NOMO-1 (cell line): ENCODE measurements at regions not wholly inside any gene's neighbourhood (a gene's known extent, or its start where the extent isn't known, plus 50 kb on each side); places are given as distances from the start of the nearest gene placed in this dataset.

Experiments
- DNase-seq, 2 experiments: peaks; one replicate each; lab custom pipeline; 2025; ENCODE audit not compliant: unreplicated experiment in 2 of 2; lab: John Stamatoyannopoulos, UW

DNA sequence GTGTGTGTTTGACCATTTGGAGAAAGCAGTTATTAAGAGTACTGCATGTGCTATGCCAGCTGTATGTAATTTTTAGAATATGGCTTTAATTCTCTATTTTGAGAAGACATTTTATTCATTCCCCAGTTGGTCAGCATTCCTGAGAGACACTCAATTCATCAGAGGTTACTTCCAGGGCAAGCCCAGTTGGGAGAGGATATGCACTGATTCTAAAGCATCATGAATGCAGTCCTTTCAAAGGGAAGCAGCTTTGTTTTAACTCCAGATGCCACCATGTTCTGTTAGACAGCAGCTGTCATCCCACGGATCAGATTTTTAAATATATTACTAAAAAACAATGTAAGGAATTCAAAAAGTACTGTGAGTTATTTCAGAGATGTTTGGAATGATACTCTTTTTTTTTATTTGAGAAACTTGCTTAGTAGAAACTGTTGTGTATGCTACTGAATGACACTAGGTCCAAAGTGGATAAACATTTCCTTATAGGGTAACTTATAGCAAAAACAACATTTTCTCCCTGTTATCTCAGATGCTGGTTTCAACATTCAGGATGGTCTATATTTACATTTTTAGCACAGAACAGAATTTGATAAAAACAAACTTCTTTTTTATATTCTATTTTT is 149.5 kb upstream of the B3GALT2 start:
- no peak for DNase-seq

DNA sequence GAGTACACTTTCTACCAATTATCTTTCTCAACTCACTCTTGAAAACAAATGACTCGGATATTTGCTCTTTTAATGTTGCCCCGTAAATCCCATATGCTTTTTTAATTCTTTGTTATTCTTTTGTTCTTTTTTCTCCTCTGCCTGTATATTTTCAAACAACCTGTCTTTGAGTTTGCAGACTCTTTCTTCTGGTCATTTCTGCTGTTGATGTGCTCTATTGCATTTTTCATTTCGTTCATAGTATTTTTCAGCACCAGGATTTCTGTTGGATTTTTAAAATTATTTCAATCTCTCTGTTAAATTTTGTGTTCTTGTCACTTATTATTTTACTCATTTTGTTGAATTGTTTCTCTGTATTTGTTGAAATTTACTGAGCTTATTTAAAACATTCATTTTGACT is 146.8 kb upstream of the B3GALT2 start:
- DNase-seq, result no peak

DNA sequence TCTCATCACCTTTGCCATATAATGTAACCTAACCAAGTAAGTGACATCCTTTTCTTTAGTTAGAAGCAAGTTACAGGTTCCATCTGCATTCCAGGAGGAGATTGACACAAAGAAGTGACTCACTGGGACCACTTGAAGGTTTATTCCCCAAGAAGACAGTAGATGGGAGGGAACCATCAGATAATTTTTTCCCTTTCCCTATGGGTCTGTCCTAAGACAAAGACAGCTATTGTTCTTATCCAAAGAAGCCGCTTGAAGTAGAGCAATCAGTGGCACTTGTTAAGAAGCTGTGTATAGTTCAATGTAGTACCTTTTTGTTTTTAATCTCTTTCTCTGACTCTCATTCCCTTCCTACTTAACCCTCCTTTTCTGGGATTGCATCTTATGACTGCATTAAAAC is 139.9 kb upstream of the B3GALT2 start:
- DNase-seq, result no peak

DNA sequence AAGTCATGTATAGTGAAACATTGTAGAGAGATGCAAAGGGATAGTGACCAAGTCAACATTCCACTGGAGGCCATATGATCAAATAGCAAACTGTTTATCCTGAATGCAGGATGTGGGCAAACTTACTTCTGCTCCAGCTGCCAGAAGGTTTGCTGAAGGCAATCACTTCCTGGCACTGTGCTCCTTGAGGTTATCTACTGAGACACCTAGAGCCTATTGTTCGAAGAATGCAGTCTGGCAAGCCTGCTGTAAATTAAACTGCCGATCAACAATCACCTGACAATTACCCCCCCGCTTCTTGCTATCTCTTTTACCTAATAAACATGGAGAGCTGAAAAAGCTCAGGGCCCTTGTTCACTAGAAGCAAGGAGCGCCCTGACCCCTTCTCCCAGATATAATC is 139.4 kb upstream of the B3GALT2 start:
- no peak for DNase-seq

DNA sequence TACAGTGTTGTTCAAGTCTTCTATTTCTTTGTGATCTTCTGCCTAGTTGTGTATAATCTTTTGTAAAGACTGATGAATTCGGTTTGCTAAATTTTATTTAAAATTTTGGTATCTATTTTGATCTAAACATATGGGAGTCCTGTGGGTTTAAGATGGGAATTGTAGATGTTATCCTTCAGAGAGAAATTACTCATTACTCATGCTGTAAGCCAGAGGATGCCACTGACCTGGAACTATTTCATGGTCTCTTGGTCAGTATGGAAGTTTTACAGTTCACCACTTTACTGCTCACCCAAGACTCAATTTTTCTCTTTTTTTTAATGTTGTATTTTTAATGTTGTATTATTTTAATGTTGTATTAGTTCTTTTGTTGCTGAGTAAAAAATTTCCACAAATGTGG is 138.6 kb upstream of the B3GALT2 start:
- no peak for DNase-seq

DNA sequence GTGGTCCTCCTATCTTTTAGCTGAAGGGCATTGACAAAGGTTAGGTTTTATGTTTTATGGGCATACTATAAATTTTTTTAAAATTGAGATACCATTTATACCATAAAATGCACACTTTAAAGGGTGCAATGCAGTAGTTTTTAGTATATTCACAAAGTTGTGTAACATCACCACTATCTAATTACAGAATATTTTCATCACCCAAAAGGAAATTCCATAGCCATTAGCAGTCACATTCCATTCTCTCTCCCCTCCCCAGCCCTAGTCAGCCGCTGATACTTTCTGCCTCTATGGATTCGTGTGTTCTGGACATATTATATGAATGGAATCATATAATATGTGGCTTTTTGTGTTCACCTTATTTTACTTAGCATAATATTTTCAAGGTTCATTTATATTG is 135.8 kb upstream of the B3GALT2 start:
- no peak for DNase-seq

DNA sequence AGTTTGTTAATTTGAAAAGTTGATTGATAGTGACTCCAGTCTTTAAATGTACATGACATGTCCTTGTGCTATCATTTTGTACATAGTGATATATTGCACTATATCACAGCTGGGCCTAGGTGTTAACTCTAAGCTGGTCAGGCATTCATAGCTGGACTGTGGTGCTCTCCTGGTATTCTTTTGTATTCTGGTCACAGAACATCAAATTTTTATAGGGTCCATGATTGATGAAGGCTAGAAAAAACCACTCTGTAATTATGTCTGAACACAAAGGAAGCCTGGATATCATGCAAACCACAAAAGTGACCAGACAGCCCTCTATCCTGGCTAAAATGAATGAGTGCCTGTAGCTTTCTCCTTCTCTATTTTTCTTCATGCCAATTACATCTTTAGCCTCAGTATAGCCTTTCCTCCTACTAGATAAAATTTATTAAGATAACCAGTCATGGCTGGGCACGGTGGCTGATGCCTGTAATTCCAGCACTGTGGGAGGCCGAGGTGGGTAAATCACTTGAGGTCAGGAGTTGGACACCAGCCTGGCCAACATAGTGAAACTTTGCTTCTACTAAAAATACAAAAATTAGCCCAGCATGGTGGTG is 134.9 kb upstream of the B3GALT2 start:
- DNase-seq, result no peak

DNA sequence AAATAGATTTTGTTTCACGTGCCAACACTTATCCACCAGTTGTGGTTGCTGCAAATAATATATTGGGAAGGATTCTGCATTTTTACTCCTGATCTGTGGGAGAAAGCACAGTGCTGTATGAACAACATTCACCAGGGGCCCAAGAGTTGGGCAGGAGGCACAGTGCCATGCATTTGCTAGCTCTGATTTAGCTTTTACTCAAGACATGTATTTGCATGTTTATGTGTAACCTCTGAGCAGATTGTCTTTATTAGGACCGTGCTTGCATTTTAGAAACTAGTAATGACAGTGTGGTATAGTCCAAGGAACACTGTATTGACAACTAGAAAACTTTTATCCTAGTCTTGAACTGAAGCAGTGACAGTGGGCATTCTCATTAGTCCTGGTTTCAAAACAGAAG is 133.9 kb upstream of the B3GALT2 start:
- DNase-seq, result no peak

DNA sequence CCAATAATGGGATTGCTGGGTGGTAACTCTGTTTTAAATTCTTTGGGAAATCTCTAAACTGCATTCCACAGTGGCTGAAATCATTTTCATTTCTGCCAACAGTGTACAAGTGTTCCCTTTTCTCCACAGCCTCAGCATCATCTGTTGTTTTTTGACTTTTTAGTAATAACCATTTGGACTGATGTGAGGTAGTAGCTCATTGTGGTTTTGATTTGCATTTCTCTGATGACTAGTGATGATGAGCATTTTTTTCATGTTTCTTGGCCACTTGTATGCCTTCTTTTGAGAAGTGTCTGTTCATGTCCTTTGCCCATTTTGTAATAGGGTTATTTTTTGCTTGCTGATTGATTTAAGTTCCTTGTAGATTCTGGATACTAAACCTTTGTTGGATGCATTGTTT is 131.9 kb upstream of the B3GALT2 start:
- no peak for DNase-seq

DNA sequence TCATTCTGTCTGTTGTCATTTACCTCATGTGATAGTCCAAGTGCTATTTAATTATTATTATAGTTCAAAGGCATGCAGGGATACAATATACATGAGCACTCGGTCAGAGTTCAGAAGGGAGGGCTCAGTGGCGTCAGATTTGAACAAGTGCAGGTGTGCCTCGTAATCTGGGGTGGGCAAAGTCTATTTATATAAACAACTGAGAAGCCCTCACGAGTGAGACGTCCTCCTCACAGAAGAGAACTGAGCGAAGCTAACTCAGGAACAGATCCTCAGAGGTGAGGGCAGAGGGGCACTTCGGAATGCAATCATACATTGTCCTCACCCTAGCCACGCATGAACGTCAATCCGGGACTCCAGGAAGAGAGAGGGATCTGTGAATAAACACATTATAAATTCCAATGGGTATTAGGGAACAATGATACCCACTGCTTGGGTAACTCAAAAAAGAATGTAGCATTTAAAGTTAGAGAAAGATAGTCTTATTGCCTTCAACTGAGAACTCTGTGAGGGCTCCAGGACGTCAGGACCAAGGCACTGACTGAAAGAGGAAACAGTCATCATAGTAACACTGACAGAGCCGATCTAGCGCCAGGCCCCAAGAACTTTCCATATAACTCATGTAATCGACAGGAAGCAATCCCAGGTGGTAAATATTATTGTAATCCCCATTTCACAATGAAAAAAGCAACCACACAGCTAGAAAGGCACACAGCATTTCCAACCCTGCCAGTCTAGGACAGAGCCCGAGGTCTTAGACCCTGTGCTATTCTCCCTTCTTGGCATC is 127.1 kb upstream of the B3GALT2 start:
- no peak for DNase-seq

DNA sequence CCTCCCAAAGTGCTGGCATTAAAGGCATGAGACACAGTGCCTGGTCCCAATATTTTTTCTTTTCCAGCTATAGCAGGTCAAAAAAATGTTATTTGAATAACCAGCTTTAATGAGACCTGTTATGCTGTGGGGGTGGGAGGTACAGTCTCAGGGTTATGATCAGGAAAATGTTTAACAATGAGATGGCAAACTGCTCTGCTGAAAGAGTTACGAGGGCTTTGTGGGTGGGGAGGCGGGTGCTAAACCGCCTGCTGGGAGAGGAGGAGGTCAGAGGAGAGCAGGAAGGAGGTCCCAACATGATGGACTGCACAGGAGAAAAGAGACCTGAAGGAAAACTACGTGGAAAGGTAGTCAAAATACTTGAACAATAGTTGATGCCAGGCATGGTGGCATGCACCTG is 126.0 kb upstream of the B3GALT2 start:
- DNase-seq, result no peak

DNA sequence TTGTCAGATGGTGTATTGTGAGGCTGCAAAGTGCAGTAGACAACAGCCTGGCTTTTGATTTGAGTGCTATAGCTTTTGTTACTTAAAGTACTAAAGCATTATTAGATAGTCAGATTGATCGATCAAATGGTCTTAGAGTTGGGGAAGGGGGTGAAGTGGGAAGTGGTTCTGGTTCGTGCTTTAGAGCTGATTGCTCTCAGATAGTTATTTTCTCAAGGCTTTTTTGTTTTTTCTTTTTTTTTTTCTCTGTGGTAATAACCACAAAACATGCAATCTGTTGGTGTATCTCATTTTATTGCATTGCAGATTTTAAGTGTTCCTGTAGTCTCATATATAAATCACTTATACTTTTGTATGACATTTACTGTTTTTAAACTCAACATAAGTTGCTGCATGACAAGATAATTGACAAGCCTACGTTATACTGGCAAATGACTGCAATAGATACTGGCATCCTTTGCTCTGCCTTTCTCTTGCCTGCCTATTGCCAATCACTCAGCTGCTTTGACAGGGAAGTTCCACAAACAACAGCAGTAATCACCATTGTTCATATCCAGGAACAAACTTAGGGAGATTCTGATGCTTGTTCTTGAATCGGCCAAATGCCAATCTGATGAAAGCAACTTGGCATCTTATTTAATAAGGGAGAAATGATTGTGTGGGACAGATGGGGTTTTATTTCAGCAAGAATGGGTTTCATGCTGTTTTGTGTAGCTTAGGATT is 125.0 kb upstream of the B3GALT2 start:
- no peak for DNase-seq

DNA sequence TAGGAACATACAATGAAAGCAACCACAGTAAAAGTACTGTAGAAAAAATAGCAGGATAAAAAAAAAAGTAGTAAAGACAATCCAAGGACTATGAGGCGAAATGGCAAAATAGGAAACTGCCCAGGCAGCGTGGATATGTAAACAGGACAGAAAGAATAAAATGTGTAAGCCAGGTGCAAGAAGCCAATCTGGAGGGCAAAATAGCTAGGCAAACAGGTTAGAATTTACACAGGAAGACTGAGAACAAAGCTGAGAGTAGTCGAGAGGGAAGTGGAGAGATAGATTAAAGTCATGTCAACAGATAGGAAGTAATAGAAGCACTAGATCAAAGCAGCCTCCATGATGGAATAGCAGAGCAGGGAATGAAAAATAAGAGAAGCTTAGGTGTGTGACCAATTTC is 124.2 kb upstream of the B3GALT2 start:
- DNase-seq, result no peak

DNA sequence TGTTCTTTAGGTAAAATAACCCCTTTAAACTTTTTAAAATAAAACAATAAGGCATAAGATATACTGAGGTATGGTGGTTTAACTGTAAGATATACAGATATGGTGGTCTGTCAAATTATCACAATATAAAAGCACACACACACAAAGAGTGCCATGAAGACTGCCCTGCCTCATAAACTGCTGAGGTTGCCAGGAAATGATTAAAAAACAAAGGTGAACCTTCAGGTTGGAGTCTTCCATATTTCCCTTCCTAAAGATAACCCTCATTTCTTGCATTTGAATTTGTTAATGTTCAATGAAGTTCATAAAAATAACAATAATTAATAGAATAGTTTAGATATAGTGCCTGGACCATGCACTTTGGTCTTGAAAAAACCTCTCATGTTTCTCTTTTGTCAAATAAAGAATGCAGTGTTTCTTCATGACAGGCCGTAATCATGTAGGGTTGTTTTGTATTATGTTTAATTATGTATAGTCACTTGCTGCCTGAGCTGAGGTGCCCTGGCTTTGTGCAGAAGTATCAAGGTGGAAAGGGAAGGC is 123.6 kb upstream of the B3GALT2 start:
- no peak for DNase-seq

DNA sequence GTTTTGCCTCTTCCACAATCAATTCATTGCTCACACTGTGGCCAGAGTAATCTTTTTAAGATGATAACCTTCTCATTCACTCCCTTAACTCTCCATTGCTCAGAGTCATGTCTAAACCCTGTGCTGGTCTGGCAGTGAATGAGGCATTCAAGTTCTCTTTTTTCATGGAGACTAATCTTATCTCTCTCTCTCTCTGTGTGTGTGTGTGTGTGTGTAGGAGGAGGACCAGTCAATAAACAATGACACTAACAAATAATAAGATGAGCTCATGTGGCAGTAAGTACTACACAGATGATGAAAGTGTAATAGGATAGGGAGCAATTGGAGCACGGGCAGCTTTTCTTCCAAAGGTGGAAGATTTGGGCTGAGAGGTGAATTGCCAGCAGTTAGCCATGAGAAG is 122.0 kb upstream of the B3GALT2 start:
- no peak for DNase-seq

DNA sequence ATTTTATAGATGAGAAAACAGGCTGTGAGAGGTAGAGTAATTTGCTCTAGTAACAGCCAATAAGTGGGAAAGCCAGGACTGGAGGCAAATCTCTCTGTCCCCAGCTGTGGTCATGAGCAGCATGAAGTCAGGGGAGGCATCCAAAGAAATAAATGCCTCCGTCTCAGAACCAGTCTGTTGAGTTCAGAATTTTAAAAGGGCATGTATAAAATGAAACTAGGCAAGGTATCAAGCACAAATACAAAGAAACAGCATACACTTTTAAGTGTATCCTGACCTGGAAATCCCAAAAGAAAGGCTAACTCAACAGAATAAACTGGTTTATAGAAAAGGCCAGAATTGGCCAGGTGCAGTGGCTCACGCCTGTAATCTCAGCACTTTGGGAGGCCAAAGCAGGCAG is 120.0 kb upstream of the B3GALT2 start:
- no peak for DNase-seq
